Lower leg skin (tissue), 3 donors: ENCODE measurements at regions not wholly inside any gene's neighbourhood (a gene's known extent, or its start where the extent isn't known, plus 50 kb on each side); places are given as distances from the start of the nearest gene placed in this dataset.

ENCODE experiments used
- POLR2A ChIP-seq, 2 donors: fragments of 450-650 bp; IDR thresholded peaks; one replicate each; pipeline ENCODE4 v1.6.1; 2016 to 2017; ENCODE audit warnings: antibody characterized with exemption in 2 of 2, mild to moderate bottlenecking in 1 of 2, moderate library complexity in 1 of 2
- TF ChIP-seq, protein P1 (sequence below), 3 donors: fragments of 450-650 bp; IDR thresholded peaks; one replicate each; pipeline ENCODE4 v1.5.1; 2016; ENCODE audit warnings: antibody characterized with exemption in 3 of 3, mild to moderate bottlenecking in 3 of 3, moderate library complexity in 2 of 3

DNA sequence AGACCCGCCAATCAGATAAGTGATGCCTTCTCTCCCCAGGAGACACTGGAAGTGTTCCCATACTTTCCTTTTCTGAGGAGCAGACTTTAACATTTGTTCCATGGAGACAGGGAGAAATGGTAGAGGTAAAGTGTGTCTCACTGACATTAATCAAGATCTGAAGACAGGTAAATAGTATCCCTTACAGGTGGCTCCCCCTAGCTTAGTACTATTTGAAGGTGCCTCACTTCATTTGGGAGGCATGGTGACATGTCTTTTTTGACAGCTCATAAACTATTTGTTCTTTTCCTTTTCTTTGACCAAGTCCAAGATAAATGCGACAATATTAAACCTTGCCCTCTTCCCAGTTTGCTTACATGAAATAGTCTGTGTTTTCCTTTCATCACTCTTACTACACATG is 485.6 kb upstream of the IL12A start:
- TF ChIP-seq, protein P1, sequence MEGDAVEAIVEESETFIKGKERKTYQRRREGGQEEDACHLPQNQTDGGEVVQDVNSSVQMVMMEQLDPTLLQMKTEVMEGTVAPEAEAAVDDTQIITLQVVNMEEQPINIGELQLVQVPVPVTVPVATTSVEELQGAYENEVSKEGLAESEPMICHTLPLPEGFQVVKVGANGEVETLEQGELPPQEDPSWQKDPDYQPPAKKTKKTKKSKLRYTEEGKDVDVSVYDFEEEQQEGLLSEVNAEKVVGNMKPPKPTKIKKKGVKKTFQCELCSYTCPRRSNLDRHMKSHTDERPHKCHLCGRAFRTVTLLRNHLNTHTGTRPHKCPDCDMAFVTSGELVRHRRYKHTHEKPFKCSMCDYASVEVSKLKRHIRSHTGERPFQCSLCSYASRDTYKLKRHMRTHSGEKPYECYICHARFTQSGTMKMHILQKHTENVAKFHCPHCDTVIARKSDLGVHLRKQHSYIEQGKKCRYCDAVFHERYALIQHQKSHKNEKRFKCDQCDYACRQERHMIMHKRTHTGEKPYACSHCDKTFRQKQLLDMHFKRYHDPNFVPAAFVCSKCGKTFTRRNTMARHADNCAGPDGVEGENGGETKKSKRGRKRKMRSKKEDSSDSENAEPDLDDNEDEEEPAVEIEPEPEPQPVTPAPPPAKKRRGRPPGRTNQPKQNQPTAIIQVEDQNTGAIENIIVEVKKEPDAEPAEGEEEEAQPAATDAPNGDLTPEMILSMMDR (IDR thresholded peaks at IDR 0.05), result no peak
- no peak for TF ChIP-seq POLR2A (IDR thresholded peaks at IDR 0.05)
